Mononuclear cell (primary cell): ENCODE measurements at regions not wholly inside any gene's neighbourhood (a gene's known extent, or its start where the extent isn't known, plus 50 kb on each side); places are given as distances from the start of the nearest gene placed in this dataset.

ENCODE experiments used
- H3K27me3 ChIP-seq: 2 replicates; pipeline ENCODE4 v1.6.0; 2011; ENCODE audit warnings: low read length, control low read depth; ENCODE audit not compliant: insufficient read depth
- H3K4me1 ChIP-seq: 2 replicates; pipeline ENCODE4 v1.5.1; 2011; ENCODE audit warnings: mild to moderate bottlenecking, low read length, control low read depth; ENCODE audit not compliant: insufficient read depth
- H3K4me3 ChIP-seq: 2 replicates; pipeline ENCODE4 v1.5.1; 2011; ENCODE audit warnings: mild to moderate bottlenecking, low read length, moderate library complexity
- H3K9me3 ChIP-seq: 2 replicates; pipeline ENCODE4 v1.5.1; 2011; ENCODE audit warnings: low read depth, mild to moderate bottlenecking, control low read depth, low read length

GRCh38 chr20:22511943-22512910 is 72.1 kb downstream of the FOXA2 start:
- no peaks in the 10 kb centered on the region for H3K4me1 ChIP-seq
- H3K9me3 ChIP-seq, result no peaks in the 10 kb centered on the region
- no peak overlapping the region for H3K4me3 ChIP-seq
- H3K27me3 ChIP-seq, result no peaks in the 10 kb centered on the region

- H3K4me1 ChIP-seq, result no peaks in the 10 kb centered on the region
- H3K9me3 ChIP-seq, result no peaks in the 10 kb centered on the region
- H3K27me3 ChIP-seq, result no peaks in the 10 kb centered on the region
- H3K4me3 ChIP-seq, result no peak overlapping the region
Measured at GRCh38 chr20:22509843-22510147, 74.6 kb downstream of the FOXA2 start.

DNA sequence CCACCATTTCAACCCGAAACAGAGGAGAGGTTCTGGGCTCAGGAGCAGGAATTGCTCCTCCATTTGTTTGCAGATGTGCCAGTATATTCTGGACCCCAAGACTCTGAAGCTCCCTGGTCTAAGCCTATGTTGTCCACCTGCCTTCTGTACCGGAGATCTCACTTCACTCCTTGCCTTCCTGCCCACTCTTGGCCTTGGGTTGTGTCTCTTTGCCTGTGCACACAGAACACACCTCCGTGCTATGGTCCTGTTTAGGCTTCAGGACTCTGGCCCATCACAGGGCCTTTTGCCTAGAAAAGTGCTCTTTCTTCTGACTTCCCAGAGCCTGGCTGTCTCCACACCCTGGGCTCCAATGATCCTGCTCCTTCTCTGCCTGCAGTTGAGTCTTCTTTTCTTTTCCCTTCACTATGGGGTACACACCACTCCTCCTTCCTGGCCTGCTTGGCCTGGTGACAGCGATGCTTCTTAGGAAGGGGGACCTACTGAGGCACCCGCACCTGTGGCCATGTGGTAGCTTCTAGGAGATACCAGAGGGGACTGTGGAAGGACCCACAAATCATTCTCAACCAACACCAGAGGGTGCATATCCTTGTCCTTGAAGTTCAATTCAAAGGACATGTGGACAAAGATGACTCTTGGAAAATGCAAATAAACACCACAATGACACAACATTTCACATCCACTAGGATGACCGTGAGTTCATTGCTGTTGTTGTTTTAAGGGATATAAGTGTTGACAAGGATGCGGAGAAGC is 75.1 kb downstream of the FOXA2 start:
- Histone ChIP-seq H3K4me1 (no peaks in the 10 kb centered on the region), H3K27me3 (no peaks in the 10 kb centered on the region), H3K4me3 (no peak overlapping the region), H3K9me3 (no peaks in the 10 kb centered on the region)

DNA sequence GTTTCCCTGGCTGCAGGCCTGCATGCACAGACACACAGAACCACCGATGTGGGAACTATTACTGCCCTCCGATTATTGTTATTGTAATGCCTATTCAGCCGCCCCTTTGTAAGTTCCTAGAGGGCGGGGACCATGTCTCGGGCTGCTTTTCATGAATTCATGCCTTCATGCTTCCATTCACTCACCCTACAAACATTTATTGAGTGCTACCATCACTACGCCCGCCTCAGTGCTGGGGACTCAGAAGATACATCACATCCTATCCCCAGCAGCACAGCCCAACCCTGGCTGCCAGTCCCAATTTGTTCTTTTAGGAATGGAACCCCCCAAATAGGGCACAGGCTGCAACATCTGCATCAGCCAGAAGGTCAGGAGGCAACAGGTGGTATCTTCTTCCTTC is 75.9 kb downstream of the FOXA2 start:
- no peaks in the 10 kb centered on the region for H3K4me1 ChIP-seq
- no peaks in the 10 kb centered on the region for H3K9me3 ChIP-seq
- no peaks in the 10 kb centered on the region for H3K27me3 ChIP-seq
- no peak overlapping the region for H3K4me3 ChIP-seq

DNA sequence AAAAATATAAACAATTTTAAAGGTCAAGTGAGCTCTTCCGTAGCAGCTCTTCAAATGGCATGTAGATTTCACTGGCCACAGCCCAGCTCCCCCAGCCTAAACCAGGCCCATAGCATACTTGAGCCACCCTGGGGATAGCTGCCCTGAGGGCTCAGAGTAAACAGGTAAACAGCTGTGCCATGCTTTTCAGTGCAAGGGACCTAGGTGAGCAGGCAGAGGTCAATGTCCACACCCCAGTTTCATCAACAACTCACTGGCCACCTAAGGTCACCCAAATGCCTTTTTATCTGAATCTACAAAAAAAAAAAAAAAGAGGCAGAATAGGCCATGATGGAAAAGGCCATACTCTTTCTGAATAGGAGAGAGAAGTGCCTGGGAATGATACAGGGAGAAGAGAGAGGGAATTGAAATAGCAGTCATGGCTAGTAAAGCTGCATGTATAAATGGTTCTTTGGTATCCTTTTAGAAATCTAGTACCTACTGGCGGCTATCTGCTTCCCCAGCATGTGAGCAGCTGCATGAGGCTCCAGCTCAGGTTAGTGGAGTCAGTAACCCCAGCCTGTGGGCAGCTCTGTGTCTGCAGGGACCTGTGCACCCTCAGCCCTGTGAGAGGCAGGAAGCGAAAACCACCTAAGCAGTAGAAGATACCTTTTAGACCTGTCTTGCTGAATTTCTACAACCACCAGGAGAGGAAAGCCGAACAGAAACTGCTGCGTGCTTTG is 77.0 kb downstream of the FOXA2 start:
- H3K4me3 ChIP-seq, result no peak overlapping the region
- no peaks in the 10 kb centered on the region for H3K9me3 ChIP-seq
- no peaks in the 10 kb centered on the region for H3K27me3 ChIP-seq
- no peaks in the 10 kb centered on the region for H3K4me1 ChIP-seq

DNA sequence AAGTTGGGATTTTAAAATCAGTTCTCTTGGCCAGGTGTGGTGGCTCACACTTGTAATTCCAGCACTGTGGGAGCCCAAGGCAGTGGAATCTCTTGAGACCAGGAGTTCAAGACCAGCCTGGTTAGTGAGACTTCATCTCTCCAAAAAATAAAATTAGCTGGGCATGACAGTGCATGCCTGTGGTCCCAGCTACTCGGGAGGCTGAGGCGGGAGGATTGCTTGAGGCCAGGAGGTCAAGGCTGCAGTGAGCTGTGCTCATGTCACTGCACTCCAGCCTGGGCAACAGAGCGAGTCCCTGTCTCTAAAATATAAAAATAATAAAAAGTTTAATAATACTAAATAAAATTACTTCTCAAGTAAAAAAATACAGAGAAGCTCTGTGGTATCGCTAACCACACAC is 77.5 kb downstream of the FOXA2 start:
- Histone ChIP-seq H3K4me1 (no peaks in the 10 kb centered on the region), H3K9me3 (no peaks in the 10 kb centered on the region), H3K4me3 (no peak overlapping the region), H3K27me3 (no peaks in the 10 kb centered on the region)

DNA sequence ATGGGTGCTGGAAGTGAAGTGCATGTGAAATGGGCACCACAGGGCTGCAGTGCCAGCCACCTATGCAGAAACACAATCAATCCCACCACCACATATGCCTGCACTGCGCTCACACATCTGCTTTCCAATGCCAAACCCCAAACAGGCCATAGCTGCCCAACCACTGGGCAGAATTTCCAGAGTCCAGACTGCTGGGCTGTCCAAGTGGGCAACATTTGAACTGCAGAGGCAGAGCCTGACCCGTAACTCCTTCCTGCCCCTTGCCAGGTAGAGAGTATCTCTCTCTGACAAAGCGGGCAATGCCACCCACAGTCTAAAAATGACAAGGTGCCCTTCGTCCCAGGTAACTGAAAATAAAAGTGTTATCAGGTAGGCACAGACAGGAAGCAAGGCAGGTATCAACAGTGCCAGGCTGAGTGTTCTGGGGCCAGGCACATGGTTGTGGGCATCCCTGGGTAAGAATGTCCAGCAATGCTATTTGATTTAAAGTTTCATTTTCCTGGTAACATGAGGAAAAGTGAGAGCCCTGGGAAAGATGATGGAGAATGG is 79.5 kb downstream of the FOXA2 start:
- no peak overlapping the region for H3K4me3 ChIP-seq
- no peaks in the 10 kb centered on the region for H3K4me1 ChIP-seq
- no peaks in the 10 kb centered on the region for H3K9me3 ChIP-seq
- H3K27me3 ChIP-seq, result no peaks in the 10 kb centered on the region

DNA sequence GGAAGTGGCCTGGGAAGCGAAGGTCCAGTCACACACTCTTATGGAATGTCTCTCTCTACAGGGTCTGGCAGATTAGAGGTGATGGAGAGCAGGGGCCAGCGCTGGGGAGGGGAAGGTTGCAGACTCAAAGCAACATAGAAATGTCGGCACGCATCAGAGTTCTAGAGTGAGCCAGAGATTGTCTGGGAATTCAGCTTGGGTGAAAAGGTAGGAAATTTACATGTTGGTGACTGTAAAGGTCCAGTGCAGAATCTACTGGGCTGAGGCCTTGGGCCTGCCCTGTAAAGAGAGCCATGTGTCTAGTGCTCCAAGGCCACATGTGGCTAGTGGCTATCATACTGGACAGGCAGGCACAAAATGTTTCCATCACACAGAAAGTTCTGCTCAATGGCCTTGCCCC is 80.8 kb downstream of the FOXA2 start:
- Histone ChIP-seq H3K9me3 (no peaks in the 10 kb centered on the region), H3K27me3 (no peaks in the 10 kb centered on the region), H3K4me1 (no peaks in the 10 kb centered on the region), H3K4me3 (no peak overlapping the region)

DNA sequence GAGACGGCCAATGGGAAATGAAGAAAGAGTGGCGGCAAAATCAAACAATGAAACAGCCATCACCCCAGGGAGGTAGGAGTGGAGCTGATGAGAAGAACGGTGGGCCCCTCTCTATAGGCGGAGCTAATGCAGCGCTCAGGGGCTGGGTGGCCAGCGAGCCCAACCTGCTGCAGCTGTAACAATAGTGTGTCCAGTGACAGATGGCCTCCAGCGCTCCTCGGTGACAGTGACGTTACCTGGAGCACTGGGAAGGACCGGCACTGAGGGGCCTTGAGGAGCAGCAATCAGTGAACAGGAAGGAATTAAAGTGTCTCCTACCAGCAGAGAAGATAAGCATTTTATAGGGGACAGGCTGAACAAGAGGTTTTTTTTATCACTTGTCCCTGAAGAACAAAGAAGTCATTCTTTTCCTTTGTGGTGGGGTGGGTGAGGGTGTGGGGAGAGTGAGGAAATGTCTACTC is 81.6 kb downstream of the FOXA2 start:
- no peak overlapping the region for H3K4me3 ChIP-seq
- no peaks in the 10 kb centered on the region for H3K4me1 ChIP-seq
- no peaks in the 10 kb centered on the region for H3K9me3 ChIP-seq
- H3K27me3 ChIP-seq, result no peaks in the 10 kb centered on the region

- Histone ChIP-seq H3K4me1 (no peaks in the 10 kb centered on the region), H3K27me3 (no peaks in the 10 kb centered on the region), H3K9me3 (no peaks in the 10 kb centered on the region), H3K4me3 (no peak overlapping the region)
Measured at GRCh38 chr20:22501566-22502344, 82.6 kb downstream of the FOXA2 start.

DNA sequence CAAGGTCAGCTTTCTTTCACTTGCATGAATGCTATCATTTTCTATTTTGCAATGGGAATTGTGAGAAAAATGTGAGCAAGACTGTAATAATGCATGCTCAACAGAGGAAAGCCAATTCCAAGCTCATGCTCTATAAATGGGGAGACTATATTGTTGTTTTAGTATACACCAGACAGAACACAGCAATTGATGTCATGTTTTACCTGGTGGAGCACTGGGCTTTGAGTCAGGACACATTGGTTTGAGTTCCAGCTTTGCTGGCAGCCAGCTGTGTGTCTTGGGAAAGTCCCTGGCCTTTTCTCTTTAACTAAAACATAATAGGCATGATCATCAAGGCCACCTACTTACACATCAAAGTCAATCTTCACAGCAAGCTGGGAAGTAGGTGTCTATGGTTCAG is 83.3 kb downstream of the FOXA2 start:
- H3K4me3 ChIP-seq, result no peak overlapping the region
- no peaks in the 10 kb centered on the region for H3K4me1 ChIP-seq
- H3K9me3 ChIP-seq, result no peaks in the 10 kb centered on the region
- H3K27me3 ChIP-seq, result no peaks in the 10 kb centered on the region

DNA sequence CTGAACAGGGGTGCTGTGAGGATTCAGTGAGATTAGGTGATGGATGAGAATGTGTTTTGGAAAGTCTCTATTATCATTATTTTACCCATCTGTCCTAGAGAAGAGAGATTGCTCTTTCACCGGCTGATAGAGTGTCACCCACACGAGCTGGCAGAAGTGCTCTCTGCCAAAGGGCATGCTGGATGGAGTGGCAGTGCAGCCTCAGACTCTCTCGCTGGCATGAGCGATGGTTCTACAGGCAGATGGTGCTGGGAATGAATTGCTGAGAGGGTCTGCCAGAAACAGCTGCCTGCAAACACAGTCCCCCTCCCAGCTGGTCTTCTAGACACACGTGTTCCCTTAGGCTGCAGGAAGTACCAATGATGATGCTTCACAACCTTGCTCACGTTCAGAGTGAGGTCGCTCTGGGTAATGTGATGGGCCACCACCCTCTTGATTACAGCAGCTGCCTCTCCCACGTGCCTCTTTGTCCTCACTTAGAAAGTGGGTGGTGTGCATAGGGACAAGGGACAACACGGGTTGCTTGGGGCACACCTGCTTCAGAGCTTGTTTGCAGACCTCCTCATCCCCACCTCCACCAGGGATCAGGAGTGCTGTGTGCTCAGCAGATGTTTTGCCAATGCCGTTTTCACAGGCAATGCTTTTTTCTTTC is 84.7 kb downstream of the FOXA2 start:
- no peaks in the 10 kb centered on the region for H3K9me3 ChIP-seq
- H3K4me1 ChIP-seq, result no peaks in the 10 kb centered on the region
- H3K27me3 ChIP-seq, result no peaks in the 10 kb centered on the region
- H3K4me3 ChIP-seq, result no peak overlapping the region

DNA sequence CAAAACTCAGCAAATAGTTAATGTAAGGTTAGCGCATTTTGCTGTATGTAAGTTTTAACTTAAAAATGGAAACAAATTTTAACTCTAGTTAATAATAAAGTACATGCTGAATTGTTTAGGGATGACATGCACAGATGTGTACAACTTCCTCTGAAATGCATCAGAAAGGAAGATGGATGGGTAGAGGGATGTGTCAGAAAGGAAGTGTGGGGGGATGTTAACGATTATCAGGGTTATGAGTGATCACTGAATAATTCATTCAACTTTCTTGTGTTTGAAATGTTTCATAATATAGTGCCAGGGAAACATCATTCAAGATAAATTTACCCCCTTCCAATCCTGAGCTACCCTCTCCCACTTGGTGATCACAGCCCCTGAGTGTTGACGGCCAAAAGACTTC is 87.6 kb downstream of the FOXA2 start:
- no peaks in the 10 kb centered on the region for H3K4me1 ChIP-seq
- no peaks in the 10 kb centered on the region for H3K9me3 ChIP-seq
- no peaks in the 10 kb centered on the region for H3K27me3 ChIP-seq
- no peak overlapping the region for H3K4me3 ChIP-seq

DNA sequence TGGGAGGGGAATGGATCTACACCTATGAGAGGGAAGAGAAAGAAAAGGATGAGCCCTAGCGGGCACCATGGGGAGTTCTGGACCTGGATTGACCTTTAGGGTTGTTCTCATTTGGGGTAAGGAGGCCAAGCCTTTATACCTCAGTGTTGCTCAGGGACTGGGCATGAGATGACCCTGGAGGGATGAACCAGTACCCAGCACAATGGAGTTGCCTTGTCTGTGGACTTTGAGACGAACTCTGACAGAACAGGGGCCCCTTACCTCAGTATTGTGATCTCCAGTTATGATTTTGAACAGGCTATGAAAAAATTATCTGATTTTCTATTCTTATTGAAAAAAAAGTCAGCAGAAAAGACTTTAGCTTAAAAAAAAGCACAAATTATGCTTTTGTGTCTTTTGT is 88.6 kb downstream of the FOXA2 start:
- Histone ChIP-seq H3K27me3 (no peaks in the 10 kb centered on the region), H3K4me3 (no peak overlapping the region), H3K4me1 (no peaks in the 10 kb centered on the region), H3K9me3 (no peaks in the 10 kb centered on the region)
